ENCODE measurements at regions not wholly inside any gene's neighbourhood (a gene's known extent, or its start where the extent isn't known, plus 50 kb on each side); places are given as distances from the start of the nearest gene placed in this dataset.

DNA sequence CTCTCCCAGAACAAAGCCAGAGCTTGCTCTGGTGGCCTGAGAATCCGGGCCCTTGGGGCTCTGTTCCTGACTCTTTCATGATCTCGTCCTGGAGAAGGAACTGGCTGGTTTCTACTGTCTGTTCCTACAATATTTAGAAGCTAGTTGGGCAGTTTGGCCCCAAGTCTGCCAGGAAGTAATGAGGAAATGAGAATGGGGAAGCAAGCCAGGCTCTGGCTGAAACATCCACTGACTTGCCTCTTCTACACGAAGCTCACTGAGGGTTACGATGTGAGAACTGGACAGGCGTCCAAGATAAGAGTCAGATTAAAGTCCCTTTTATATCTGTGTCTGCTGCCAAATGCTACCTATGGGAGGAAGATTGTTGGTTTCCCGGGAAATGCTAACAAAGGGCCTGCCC is 110.0 kb upstream of the KIRREL3 start:
- DNase-seq (ENCODE audit: low read depth, low spot score) = no peak
- no peak overlapping the region for H3K27ac ChIP-seq

DNA sequence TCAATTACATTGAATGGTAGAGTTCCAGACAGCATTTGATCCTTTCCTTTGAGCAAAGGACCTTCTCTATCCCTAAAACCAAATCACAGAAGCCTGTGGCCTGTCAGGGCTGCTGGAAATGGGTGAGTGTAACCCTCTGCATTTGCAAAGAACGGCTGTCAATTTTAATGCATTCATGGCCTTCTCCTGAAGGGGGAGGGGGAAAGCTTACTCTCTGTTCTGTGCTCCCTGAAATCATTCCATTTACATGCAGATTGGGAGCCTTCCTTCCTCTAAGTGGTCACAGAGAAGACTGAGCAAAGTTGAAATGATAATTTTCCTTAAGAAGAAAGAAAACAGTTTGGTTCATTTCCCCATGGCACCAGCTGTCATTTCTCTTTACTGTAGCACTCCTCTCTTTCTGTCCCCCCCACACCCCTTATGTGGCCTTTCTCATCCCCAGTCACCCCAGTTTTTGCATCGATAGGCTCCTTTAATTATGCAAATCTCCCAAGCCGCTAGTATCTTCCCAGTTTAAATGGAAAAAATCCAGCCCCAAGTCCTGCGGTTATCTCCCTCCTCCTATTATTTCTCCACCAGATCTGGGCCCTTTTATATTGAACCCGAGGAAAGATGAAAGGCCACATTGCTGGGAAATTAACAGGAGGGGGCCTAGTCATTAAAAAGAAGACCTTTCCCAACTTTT is 109.4 kb upstream of the KIRREL3 start:
- no peak overlapping the region for H3K27ac ChIP-seq
- no peak for DNase-seq (ENCODE audit: low read depth, low spot score)

DNA sequence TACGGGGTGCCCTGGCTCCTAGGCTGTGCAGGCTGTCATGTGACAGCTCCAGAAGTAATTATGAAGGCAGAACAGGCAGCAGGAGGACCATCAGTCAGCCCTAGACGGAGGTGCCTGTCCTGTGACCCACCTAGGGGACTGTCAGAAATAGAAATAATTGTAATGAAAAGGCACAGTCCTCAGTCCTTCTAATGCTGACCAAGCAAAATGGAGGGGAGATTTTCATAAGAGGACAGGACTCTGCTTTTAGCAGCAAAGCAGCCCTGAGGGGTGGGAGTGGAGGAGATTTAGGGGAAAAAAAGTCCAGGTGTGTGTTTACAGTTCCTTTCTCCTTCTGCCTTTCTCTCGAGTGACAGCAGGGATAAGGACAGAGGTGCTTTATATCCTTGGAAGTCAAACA is 108.3 kb upstream of the KIRREL3 start:
- no peak for DNase-seq (ENCODE audit: low read depth, low spot score)
- H3K27ac ChIP-seq = no peak overlapping the region

DNA sequence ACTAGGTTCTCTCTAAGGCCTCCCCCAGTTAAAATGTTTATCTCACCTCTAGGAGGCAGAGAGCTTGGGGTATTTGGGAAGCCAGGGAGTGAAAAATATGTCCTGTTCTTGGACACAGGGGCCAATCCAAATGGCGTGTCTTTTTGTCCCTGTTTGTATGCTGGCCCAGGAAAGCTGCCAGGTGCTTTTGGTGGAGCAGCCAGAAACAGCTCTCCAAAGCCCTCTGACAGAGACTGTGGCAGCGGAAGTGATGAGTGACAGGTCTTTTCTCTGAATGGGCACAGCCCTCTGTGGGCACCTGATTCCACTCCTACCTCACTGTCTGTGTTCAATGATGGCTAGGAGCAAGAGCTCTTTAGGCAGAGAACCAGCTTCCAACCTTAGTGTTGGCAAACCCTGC is 106.4 kb upstream of the KIRREL3 start:
- no peak for DNase-seq (ENCODE audit: low read depth, low spot score)
- H3K27ac ChIP-seq = no peak overlapping the region

- DNase-seq (ENCODE audit: low read depth, low spot score) = no peak
These were observed 105.3 kb upstream of the KIRREL3 start for GRCh38 chr11:127105593-127106541.

DNA sequence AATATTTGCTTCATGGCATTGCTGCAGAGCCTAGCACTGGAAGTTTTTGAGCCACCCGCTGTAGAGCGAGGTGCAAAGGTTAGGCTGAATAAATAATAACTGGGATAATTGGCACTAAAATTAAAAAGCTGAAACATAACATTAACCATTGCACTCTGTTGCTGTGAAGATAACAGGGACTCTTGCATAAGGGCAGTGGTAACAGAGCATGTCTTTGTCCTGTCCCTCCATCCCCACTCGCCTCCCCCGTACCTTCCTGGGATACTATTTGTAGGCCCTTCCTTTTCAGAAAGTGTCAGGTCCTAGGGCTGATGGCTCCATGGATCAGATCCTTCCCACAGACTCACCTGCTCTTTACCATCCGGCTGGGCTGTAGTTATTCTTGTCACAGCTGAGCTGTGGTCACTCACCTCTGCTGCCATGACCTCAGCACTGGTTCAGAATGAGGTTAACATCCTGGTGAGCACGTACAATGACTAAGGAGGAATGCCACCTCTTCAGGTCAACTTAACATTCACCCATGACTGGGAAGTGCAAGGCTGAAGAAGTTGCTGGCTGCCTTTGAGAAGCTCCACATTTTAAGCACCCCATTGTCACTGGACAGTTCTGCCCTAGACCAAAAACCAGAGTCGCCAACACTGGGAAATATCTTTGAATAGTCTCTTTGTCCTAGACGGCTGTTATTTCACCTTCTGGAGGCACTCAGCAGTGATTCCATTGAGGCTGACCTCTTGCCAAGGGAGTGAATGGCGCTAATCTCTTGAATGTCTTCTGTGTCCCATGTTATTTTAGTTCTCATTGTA is 103.2 kb upstream of the KIRREL3 start:
- no peak overlapping the region for H3K27ac ChIP-seq
- DNase-seq (ENCODE audit: low read depth, low spot score) = no peak

More at GRCh38 chr11:127105593-127106541, 105.3 kb upstream of the KIRREL3 start:
- no peak overlapping the region for H3K27ac ChIP-seq

GRCh38 chr11:127098684-127099083 is 98.1 kb upstream of the KIRREL3 start:
- H3K27ac ChIP-seq = no peak overlapping the region
- DNase-seq (ENCODE audit: low read depth, low spot score) = no peak

GRCh38 chr11:127080735-127081134 is 80.2 kb upstream of the KIRREL3 start:
- H3K27ac ChIP-seq = no peak overlapping the region
- no peak for DNase-seq (ENCODE audit: low read depth, low spot score)

DNA sequence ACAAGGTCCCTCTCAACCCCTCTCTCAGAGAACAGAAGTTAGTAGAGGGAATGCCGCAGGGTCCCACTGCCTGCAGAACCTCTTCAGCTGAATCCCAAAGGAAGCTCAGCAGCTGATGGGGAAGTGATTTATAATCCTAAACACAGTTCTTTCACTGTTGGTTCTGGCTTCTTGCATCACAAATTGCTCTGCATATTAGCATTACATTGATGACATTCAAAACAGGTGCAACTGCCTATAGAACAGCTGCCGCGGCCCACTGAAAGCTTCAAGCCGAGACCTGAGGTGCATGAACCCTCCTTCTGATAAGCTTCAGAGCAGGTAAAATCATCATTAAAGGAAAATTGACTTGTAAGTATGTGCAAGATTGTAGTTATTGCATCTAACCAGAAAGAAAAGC is 75.2 kb upstream of the KIRREL3 start:
- no peak for DNase-seq (ENCODE audit: low read depth, low spot score)
- no peak overlapping the region for H3K27ac ChIP-seq

DNA sequence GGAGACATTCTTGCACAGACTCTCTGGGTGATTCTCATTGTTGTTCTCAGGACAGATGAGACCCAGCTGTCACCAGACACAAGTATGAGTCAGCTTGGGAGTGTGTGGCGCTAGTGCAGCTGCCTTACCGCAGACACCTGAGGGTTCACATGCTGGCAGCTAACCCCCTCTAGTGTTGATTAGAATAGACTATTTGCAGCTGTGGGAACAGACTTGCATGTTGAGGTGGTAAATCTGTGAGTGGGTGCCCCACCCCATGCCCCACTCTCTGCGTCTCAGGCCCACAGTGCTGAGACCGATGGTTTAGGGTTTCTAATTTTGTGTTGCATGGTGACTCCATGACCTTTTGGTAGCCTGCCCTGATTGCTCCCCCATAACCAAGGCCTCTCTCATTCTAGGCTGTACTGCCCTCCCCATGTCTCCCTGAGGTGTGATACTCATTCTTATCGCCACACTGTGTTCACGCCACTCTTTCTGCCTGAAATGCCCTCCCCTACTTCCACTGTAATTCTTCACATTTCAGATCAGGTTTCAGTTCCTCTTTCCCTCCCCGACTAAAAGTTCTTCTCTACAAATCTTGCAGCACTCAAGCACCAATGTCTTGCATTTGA is 73.7 kb upstream of the KIRREL3 start:
- DNase-seq (ENCODE audit: low read depth, low spot score) = peak; percentile 6
- no peak overlapping the region for H3K27ac ChIP-seq

GRCh38 chr11:127073621-127074020 is 73.1 kb upstream of the KIRREL3 start:
- no peak for DNase-seq (ENCODE audit: low read depth, low spot score)
- no peak overlapping the region for H3K27ac ChIP-seq

- no peak for DNase-seq (ENCODE audit: low read depth, low spot score)
- H3K27ac ChIP-seq = no peak overlapping the region
These were observed 71.0 kb upstream of the KIRREL3 start for GRCh38 chr11:127071606-127072005.

DNA sequence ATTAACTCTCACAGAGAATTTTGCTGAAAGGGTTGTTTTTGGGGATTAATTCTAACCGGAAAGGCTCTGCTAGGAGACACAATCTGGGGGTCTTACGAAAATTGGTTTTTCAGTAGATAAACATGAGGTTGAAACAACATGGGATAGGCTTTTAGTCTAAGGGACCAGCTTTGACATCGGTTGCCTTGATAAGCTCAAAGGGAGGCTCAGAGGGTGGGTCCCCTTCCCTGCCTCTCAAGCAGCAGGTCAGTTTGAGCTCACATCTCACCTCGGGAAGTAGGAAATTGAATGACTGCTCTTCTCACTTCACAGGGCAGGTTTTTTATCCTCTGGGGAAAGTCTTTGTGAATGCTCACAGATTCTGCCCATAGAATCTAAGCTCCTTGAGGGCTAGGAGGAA is 70.2 kb upstream of the KIRREL3 start:
- no peak overlapping the region for H3K27ac ChIP-seq
- no peak for DNase-seq (ENCODE audit: low read depth, low spot score)

DNA sequence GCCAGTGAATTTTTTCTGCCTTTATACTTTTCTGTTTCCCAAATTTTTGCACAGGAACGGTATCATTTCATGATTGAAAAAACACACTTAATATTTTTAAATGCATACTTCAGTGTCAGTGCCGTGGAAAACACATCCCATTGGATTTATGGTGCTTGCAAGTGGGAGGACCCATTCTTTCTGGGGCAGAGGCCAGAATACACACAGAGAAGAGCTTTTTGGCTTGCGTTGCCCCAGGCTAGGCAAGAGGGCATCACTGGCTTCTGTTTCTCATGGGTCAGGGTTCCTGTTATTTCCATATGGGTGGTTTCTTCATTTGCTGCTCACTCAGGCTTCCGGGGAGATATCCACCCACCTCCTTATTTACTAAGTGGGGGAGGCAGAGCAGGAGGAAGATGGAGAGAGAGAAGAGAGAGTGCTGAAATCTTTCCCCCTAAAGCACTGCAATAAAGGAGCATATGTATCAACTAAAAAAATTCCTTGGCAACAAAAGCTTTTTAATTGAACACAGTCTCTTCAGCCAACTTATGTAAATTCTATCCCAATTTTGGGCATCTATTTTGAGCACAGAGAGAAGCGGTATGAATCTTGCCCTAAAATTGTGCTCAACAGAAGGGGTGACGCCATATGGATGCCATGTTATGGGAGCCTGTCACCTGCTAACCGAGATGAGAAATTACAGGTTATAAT is 66.0 kb upstream of the KIRREL3 start:
- H3K27ac ChIP-seq = no peak overlapping the region
- no peak for DNase-seq (ENCODE audit: low read depth, low spot score)

DNA sequence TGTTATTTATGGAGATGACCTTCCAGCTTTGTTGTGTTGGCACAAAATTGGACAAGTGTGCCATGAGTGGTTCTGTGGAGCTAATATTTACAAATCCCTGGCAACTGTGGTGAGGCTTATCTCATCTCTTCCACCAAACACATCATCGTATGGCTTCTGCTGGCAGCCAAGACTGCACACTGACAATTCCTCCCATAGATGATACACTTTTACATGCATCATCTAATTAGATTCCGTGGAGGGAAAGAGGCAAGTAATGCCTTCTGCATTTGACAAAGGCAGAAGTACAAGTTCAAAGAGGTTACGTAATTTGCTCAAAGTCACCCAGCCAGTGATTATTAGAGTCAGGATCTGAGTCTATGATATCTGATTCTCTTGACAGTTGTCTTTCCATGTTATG is 62.7 kb upstream of the KIRREL3 start:
- no peak overlapping the region for H3K27ac ChIP-seq
- DNase-seq (ENCODE audit: low read depth, low spot score) = no peak

DNA sequence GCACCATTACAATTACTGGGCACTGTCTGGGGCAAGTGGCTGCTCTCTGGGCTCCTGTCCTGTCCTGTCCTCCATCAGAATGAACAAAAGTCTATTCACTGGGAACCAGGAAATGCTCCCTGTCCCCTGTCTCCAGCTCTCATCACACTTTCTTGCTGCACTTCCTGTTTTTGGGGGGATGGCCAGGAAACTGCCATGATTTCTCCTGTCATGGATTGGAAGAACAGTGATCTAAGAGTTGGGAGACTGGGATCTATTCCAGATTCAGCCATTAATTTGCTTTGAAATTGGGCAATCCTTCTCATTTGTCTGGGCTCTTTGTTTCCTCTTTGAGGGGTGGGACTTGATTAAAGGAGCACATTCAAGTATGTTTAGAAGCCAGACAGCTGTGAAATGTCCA is 61.4 kb upstream of the KIRREL3 start:
- H3K27ac ChIP-seq = no peak overlapping the region
- DNase-seq (ENCODE audit: low read depth, low spot score) = no peak

GRCh38 chr11:127059750-127060149 is 59.2 kb upstream of the KIRREL3 start:
- no peak overlapping the region for H3K27ac ChIP-seq
- no peak for DNase-seq (ENCODE audit: low read depth, low spot score)

DNA sequence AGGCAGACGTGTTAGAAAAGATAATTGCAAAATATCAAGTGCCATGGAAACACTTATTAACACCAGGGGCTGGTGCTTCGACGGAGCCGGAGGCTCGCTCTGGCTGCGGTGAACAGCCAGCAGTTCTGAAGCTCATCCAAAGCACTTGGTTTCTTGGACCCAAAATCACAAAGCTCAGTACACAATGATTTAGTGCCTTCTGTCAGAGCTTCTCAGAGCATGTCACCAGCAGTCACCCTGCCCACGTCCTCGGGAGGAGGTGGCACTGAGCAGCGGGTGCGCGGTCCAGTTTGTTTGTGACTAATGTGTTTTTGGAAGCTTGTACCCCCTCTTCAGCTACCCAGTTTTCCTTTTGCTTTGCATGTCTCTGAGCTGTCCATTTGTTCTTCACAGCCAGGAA is 58.7 kb upstream of the KIRREL3 start:
- no peak for DNase-seq (ENCODE audit: low read depth, low spot score)
- no peak overlapping the region for H3K27ac ChIP-seq

DNA sequence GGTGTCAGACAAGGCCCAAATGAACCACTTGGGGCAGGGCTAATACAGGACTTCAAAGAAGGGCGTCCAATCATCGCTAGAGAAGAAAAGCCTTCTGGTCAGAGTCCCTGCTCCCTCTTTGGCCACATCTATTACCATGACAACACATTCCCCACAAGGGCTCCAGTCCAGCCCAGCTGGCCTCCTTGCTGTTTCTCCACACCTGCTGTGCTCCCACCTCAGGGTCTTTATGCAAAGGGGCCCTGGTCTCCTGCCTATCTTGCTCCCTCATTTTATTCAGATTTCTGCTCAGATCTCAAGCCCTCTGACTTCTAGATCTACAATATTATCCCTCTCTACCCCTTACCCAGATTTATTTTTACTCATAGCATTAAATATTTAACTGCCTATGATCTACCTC is 58.0 kb upstream of the KIRREL3 start:
- no peak overlapping the region for H3K27ac ChIP-seq
- no peak for DNase-seq (ENCODE audit: low read depth, low spot score)

- DNase-seq (ENCODE audit: low read depth, low spot score) = no peak
- H3K27ac ChIP-seq = no peak overlapping the region
These were observed 56.6 kb upstream of the KIRREL3 start for GRCh38 chr11:127057126-127057525.

Measured in epithelial cell of prostate (primary cell).